HepG2 (cell line): ENCODE measurements at regions not wholly inside any gene's neighbourhood (a gene's known extent, or its start where the extent isn't known, plus 50 kb on each side); places are given as distances from the start of the nearest gene placed in this dataset.
A peak's percentile ranks its signal among the peaks of the same experiment; 100 is the strongest.

Source experiments
- ATAC-seq: fragments of 200-7000 bp; cut with Tn5 transposase; 3 replicates; pipeline ENCODE4 v1.9.1; 2020; ENCODE audit warnings: mild to moderate bottlenecking, moderate library complexity
- BruUV-seq: library from RNA; stranded (reverse); fragments of 400-500 nt; replicated peaks from 2 replicates; lab custom pipeline; 2021; lab: Mats Ljungman, UMichigan
- CTCF ChIA-PET: fragments of 300-600 bp; formaldehyde crosslinking; extraction: SDS; loops from one replicate; lab custom pipeline; 2021; ENCODE audit warnings: low total read pairs, inconsistent platforms, low intra/inter-chr PET ratio; lab: Yijun Ruan, JAX
- POLR2A ChIA-PET: fragments of 350-600 bp; sonication (Branson Sonifier 250); formaldehyde crosslinking; loops from one replicate; lab custom pipeline; 2020; ENCODE audit warnings: antibody characterized with exemption, inconsistent platforms; lab: Yijun Ruan, JAX
- DNase-seq: peaks from one replicate; pipeline ENCODE4 v3.0.0-alpha.2; 2015; ENCODE audit warnings: low spot score
- FAIRE-seq: peaks from 3 replicates; lab custom pipeline; 2011; peaks lifted over from hg19 to GRCh38; lab: Jason Lieb, UNC
- H2AFZ ChIP-seq: one replicate; pipeline ENCODE4 v1.6.1; 2011; ENCODE audit warnings: low read length, inconsistent platforms
- H3K27ac ChIP-seq: fragments of 300-600 bp; 3 replicates; pipeline ENCODE4 v1.8.0; 2011; ENCODE audit warnings: mixed run types, mild to moderate bottlenecking, mixed read lengths, low read length, inconsistent platforms; ENCODE audit not compliant: insufficient read depth; ENCODE audit errors: extremely low read length
- H3K27me3 ChIP-seq, 2 experiments: fragments of 200-600 bp in 1 of 2; 2 replicates in 1 of 2; 3 replicates in 1 of 2; pipeline versions ENCODE4 v1.6.0 to v1.8.0; 2011; ENCODE audit warnings: low read length in 2 of 2, mild to moderate bottlenecking in 2 of 2, moderate library complexity in 2 of 2, inconsistent platforms in 1 of 2; ENCODE audit not compliant: insufficient read depth in 2 of 2, control insufficient read depth in 1 of 2
- H3K36me3 ChIP-seq, 2 experiments: fragments of 200-600 bp in 1 of 2; replicated peaks in 1 of 2; 2 replicates in 1 of 2; 3 replicates in 1 of 2; pipeline versions ENCODE4 v1.5.1 to v1.8.0; 2011; ENCODE audit warnings: low read length in 2 of 2, inconsistent platforms in 1 of 2; ENCODE audit not compliant: insufficient read depth in 2 of 2, control insufficient read depth in 1 of 2
- H3K4me1 ChIP-seq: 2 replicates; pipeline ENCODE4 v1.5.1; 2012; ENCODE audit warnings: low read length, inconsistent platforms; ENCODE audit not compliant: insufficient read depth
- H3K4me2 ChIP-seq: 2 replicates; pipeline ENCODE4 v1.6.0; 2011; ENCODE audit warnings: low read depth, low read length, inconsistent platforms
- H3K4me3 ChIP-seq, 3 experiments: fragments of 200-600 bp in 1 of 3; sonication (generic), shearing (Covaris generic) in 1 of 3; replicated peaks in 1 of 3; 2 replicates each; pipeline ENCODE4 v1.5.1; 2011 to 2016; ENCODE audit warnings: low read length in 3 of 3, inconsistent platforms in 2 of 3, low read depth in 2 of 3, mild to moderate bottlenecking in 2 of 3, control low read depth in 1 of 3, mixed read lengths in 1 of 3; ENCODE audit not compliant: insufficient read depth in 1 of 3
- H3K79me2 ChIP-seq: one replicate; pipeline ENCODE4 v1.6.1; 2011; ENCODE audit warnings: low read length, inconsistent platforms; ENCODE audit not compliant: insufficient read depth
- H3K9ac ChIP-seq: 2 replicates; pipeline ENCODE4 v1.6.0; 2011; ENCODE audit warnings: mild to moderate bottlenecking, low read depth, low read length, inconsistent platforms; ENCODE audit not compliant: insufficient read depth
- H3K9me3 ChIP-seq: 2 replicates; pipeline ENCODE4 v1.5.1; 2012; ENCODE audit warnings: mild to moderate bottlenecking, low read length
- H4K20me1 ChIP-seq: 2 replicates; pipeline ENCODE4 v1.6.0; 2011; ENCODE audit warnings: inconsistent platforms, mild to moderate bottlenecking, low read length, moderate library complexity; ENCODE audit not compliant: insufficient read depth
- DMAP1 ChIP-seq: IDR thresholded peaks from 2 replicates; pipeline ENCODE4 v1.6.1; 2016
- HMGA1 ChIP-seq: sonication (generic); formaldehyde crosslinking; conservative IDR thresholded peaks from 2 replicates; pipeline ENCODE4 v1.4.0; 2020; ENCODE audit warnings: missing genetic modification reagents
- HNRNPK ChIP-seq: fragments of 200-400 bp; formaldehyde crosslinking; IDR thresholded peaks from 2 replicates; pipeline ENCODE4 v1.6.1; 2018; ENCODE audit warnings: low read length, low read depth, moderate library complexity, mild to moderate bottlenecking; ENCODE audit not compliant: poor library complexity, severe bottlenecking
- HOXA9 ChIP-seq: sonication (generic); formaldehyde crosslinking; IDR thresholded peaks from 2 replicates; pipeline ENCODE4 v1.8.1; 2022; ENCODE audit warnings: missing genetic modification reagents, mild to moderate bottlenecking, moderate library complexity, borderline replicate concordance
- KDM2A ChIP-seq: sonication (generic); formaldehyde crosslinking; IDR thresholded peaks from 2 replicates; pipeline ENCODE4 v1.4.0; 2020; ENCODE audit warnings: low read depth, missing genetic modification reagents, borderline replicate concordance
- KDM5B ChIP-seq: sonication (generic); formaldehyde crosslinking; IDR thresholded peaks from 2 replicates; pipeline ENCODE4 v1.4.0; 2020; ENCODE audit warnings: missing genetic modification reagents, mild to moderate bottlenecking, borderline replicate concordance
- NCOA5 ChIP-seq: sonication (generic); formaldehyde crosslinking; IDR thresholded peaks from 2 replicates; pipeline ENCODE4 v1.4.0; 2020; ENCODE audit warnings: missing genetic modification reagents
- NR2F2 ChIP-seq: IDR thresholded peaks from 2 replicates; pipeline ENCODE4 v1.6.1; 2012; ENCODE audit warnings: low read depth, inconsistent platforms, borderline replicate concordance
- POLR2AphosphoS2 ChIP-seq: IDR thresholded peaks from 2 replicates; pipeline ENCODE4 v1.6.1; 2011; ENCODE audit warnings: low read depth, low read length, improper control_type of control experiment
- REXO4 ChIP-seq: sonication (generic); formaldehyde crosslinking; IDR thresholded peaks from 2 replicates; pipeline ENCODE4 v1.8.0; 2022; ENCODE audit warnings: missing genetic modification reagents, mild to moderate bottlenecking, borderline replicate concordance
- ZBTB39 ChIP-seq: sonication (generic); formaldehyde crosslinking; IDR thresholded peaks from 2 replicates; pipeline ENCODE4 v1.5.0; 2020; ENCODE audit warnings: missing genetic modification reagents
- ZNF124 ChIP-seq: sonication (generic); formaldehyde crosslinking; IDR thresholded peaks from 2 replicates; pipeline ENCODE4 v1.4.0; 2020; ENCODE audit warnings: missing genetic modification reagents
- ZNF263 ChIP-seq: sonication (generic); formaldehyde crosslinking; IDR thresholded peaks from 2 replicates; pipeline ENCODE4 v1.4.0; 2020; ENCODE audit warnings: missing genetic modification reagents
- ZNF343 ChIP-seq: sonication (generic); formaldehyde crosslinking; IDR thresholded peaks from 2 replicates; pipeline ENCODE4 v1.4.0; 2020; ENCODE audit warnings: mild to moderate bottlenecking, missing genetic modification reagents
- ZNF430 ChIP-seq: sonication (generic); formaldehyde crosslinking; IDR thresholded peaks from 2 replicates; pipeline ENCODE4 v1.9.0; 2021; ENCODE audit warnings: mild to moderate bottlenecking, missing genetic modification reagents
- ZNF510 ChIP-seq: sonication (generic); formaldehyde crosslinking; IDR thresholded peaks from 2 replicates; pipeline ENCODE4 v1.4.0; 2020; ENCODE audit warnings: low read depth, mild to moderate bottlenecking, missing genetic modification reagents
- ZNF775 ChIP-seq: sonication (generic); formaldehyde crosslinking; IDR thresholded peaks from 2 replicates; pipeline ENCODE4 v1.4.0; 2020; ENCODE audit warnings: missing genetic modification reagents, mild to moderate bottlenecking, moderate library complexity, borderline replicate concordance
- ZNF777 ChIP-seq: sonication (generic); formaldehyde crosslinking; IDR thresholded peaks from 2 replicates; pipeline ENCODE4 v1.4.0; 2020; ENCODE audit warnings: missing genetic modification reagents
- WGBS: methylation state at CpG from one replicate; pipeline ENCODE4 v1.1.6; 2017; ENCODE audit warnings: low lambda C conversion rate; 5-methylcytosine and 5-hydroxymethylcytosine counted together
- in situ Hi-C: cut with HindIII; loops from 2 replicates; pipeline ENCODE4 v1.10.0; 2017; ENCODE audit warnings: low pct_unique_long_range_greater_than_20kb; ENCODE audit not compliant: extremely low pct_ligation_motif_present
- intact Hi-C: fragments of 100-400 bp; cut with micrococcal nuclease; formaldehyde crosslinking; loops from one replicate; pipeline ENCODE4 v1.10.0; 2022; ENCODE audit not compliant: unreplicated experiment

GRCh38 chr3:113104357-113105092, 106.8 kb upstream of the BOC start:
- FAIRE-seq (no peak), ATAC-seq (no peak)
- Histone ChIP-seq H3K27ac (no peak overlapping the region), H3K9me3 (no peaks in the 10 kb centered on the region), H3K79me2 (no peaks in the 10 kb centered on the region), H3K36me3 (no peaks in the 10 kb centered on the region), H3K4me3 (no peak overlapping the region), H2AFZ (no peak overlapping the region), H3K4me2 (no peak overlapping the region), H3K27me3 (no peaks in the 10 kb centered on the region), H3K4me1 (peaks cover 20% of the 10 kb centered on the region), H4K20me1 (no peaks in the 10 kb centered on the region), H3K9ac (no peak overlapping the region)
- BruUV-seq, result no TSS peak
- ChIA-PET POLR2A (no interaction called here), CTCF (no interaction called here)
- intact Hi-C loops, result no loop called here
- TF ChIP-seq REXO4 (no peak), HNRNPK (peak; percentile 62)
- TF ChIP-seq, all 625 proteins: peak for 1
- 78% methylated on average over 11 of the region's 11 CpGs for WGBS
- in situ Hi-C loops, result no loop called here
- DNase-seq, result no peak

GRCh38 chr3:113105093-113105449, 106.3 kb upstream of the BOC start:
- H3K79me2 ChIP-seq, result no peaks in the 10 kb centered on the region
- no peaks in the 10 kb centered on the region for H3K27me3 ChIP-seq
- H3K4me1 ChIP-seq, result peaks cover 20% of the 10 kb centered on the region
- intact Hi-C loops (no loop called here), in situ Hi-C loops (no loop called here)
- H3K4me3 ChIP-seq, result no peak overlapping the region
- no peak for DNase-seq
- no TSS peak for BruUV-seq
- H3K27ac ChIP-seq, result no peak overlapping the region
- FAIRE-seq, result no peak
- H2AFZ ChIP-seq, result no peak overlapping the region
- H3K9ac ChIP-seq, result no peak overlapping the region
- TF ChIP-seq HOXA9 (CRISPR knock-in tag) (no peak), HMGA1 (CRISPR knock-in tag) (no peak), ZNF124 (CRISPR knock-in tag) (no peak), ZNF263 (no peak), ZNF430 (CRISPR knock-in tag) (no peak), ZNF510 (no peak), POLR2AphosphoS2 (no peak), NR2F2 (no peak), KDM5B (CRISPR knock-in tag) (no peak), ZBTB39 (no peak), ZNF343 (CRISPR knock-in tag) (no peak), REXO4 (no peak), ZNF777 (no peak), DMAP1 (CRISPR knock-in tag) (no peak), ZNF775 (CRISPR knock-in tag) (no peak), NCOA5 (no peak), KDM2A (no peak)
- 0 out of 3 replicates have a peak, but pooled peaks have one; percentile 35 for ATAC-seq
- H3K9me3 ChIP-seq, result no peaks in the 10 kb centered on the region
- 71% methylated on average over 4 of the region's 4 CpGs for WGBS
- H3K36me3 ChIP-seq, result no peaks in the 10 kb centered on the region
- CTCF ChIA-PET, result no interaction called here
- H3K4me2 ChIP-seq, result no peak overlapping the region
- H4K20me1 ChIP-seq, result no peaks in the 10 kb centered on the region
- POLR2A ChIA-PET, result no interaction called here
